ENCODE measurements at regions not wholly inside any gene's neighbourhood (a gene's known extent, or its start where the extent isn't known, plus 50 kb on each side); places are given as distances from the start of the nearest gene placed in this dataset.

DNA sequence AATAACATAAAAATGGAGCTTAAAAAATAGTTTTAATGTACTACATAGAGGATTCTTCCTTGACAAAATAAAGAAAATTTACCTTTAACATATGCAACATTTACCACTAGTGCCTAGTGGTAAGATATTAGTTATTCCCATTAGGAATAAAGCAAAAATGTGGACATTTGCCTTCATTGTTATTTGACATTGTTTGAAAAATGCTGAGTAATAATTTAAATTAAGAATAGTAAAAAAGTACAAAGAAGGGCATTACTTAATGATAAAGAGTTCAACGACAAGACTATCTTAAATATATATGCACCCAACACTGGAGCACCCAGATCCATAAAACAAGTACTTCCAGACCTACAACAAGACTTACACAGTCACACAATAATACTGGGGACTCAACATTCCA, 125.7 kb downstream of the POLR2M start:
- no peak for ATAC-seq (ENCODE audit: insufficient read depth, low read depth)
- no peak for DNase-seq

DNA sequence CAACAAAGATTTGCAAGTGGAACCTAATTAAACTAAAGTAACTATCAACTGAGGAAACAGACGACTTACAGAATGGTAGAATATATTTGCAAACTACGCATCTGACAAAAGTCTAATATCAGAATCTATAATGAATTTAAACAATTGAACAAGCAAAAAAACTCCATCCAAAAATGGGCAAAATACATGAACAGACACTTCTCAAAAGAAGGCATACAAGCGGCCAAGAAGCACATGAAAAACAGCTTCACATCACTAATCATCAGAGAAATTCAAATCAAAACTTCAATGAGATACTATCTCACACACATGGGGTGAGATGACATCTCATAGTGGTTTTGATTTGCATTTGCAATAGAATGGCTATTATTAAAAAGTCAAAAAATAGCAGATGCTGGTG, 128.6 kb downstream of the POLR2M start:
- no peaks in the 10 kb centered on the region for H3K9me3 ChIP-seq (ENCODE audit: insufficient read depth, low read length, severe bottlenecking)
- peaks cover 8% of the 10 kb centered on the region for H3K27me3 ChIP-seq (ENCODE audit: insufficient read depth, low read length, poor library complexity)
- no peak overlapping the region for H3K4me3 ChIP-seq (ENCODE audit: low read depth in 1 of 2, low read length in 2 of 2)
- TF ChIP-seq, protein P1, sequence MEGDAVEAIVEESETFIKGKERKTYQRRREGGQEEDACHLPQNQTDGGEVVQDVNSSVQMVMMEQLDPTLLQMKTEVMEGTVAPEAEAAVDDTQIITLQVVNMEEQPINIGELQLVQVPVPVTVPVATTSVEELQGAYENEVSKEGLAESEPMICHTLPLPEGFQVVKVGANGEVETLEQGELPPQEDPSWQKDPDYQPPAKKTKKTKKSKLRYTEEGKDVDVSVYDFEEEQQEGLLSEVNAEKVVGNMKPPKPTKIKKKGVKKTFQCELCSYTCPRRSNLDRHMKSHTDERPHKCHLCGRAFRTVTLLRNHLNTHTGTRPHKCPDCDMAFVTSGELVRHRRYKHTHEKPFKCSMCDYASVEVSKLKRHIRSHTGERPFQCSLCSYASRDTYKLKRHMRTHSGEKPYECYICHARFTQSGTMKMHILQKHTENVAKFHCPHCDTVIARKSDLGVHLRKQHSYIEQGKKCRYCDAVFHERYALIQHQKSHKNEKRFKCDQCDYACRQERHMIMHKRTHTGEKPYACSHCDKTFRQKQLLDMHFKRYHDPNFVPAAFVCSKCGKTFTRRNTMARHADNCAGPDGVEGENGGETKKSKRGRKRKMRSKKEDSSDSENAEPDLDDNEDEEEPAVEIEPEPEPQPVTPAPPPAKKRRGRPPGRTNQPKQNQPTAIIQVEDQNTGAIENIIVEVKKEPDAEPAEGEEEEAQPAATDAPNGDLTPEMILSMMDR (IDR thresholded peaks at IDR 0.05; ENCODE audit: borderline replicate concordance, extremely low read depth, low read length, poor library complexity, severe bottlenecking), result no peak
- TF ChIP-seq EZH2 (IDR thresholded peaks at IDR 0.05; ENCODE audit: borderline replicate concordance, low read depth, low read length, severe bottlenecking), result no peak
- no peak for DNase-seq
- no peak overlapping the region for H3K9ac ChIP-seq (ENCODE audit: low read depth, low read length)
- H3K79me2 ChIP-seq (ENCODE audit: insufficient read depth, low read length), result no peaks in the 10 kb centered on the region
- H3K4me2 ChIP-seq (ENCODE audit: insufficient read depth, low read length), result no peak overlapping the region
- no peak for ATAC-seq (ENCODE audit: insufficient read depth, low read depth)
- no peaks in the 10 kb centered on the region for H3K36me3 ChIP-seq (ENCODE audit: insufficient read depth, low read length)
- no peaks in the 10 kb centered on the region for H3K4me1 ChIP-seq (ENCODE audit: insufficient read depth, low read length)
- no peak overlapping the region for H2AFZ ChIP-seq (ENCODE audit: low read depth, low read length)
- H3K27ac ChIP-seq (ENCODE audit: low read length), result no peak overlapping the region
- no peaks in the 10 kb centered on the region for H4K20me1 ChIP-seq (ENCODE audit: insufficient read depth, low read length)

More for the DNA sequence above, 125.7 kb downstream of the POLR2M start:
- Histone ChIP-seq H3K79me2 (ENCODE audit: insufficient read depth, low read length) (no peaks in the 10 kb centered on the region), H3K36me3 (ENCODE audit: insufficient read depth, low read length) (no peaks in the 10 kb centered on the region), H3K27ac (ENCODE audit: low read length) (no peak overlapping the region), H3K4me3 (ENCODE audit: low read depth in 1 of 2, low read length in 2 of 2) (no peak overlapping the region), H3K9ac (ENCODE audit: low read depth, low read length) (no peak overlapping the region), H3K9me3 (ENCODE audit: insufficient read depth, low read length, severe bottlenecking) (no peaks in the 10 kb centered on the region), H3K4me2 (ENCODE audit: insufficient read depth, low read length) (no peak overlapping the region), H3K4me1 (ENCODE audit: insufficient read depth, low read length) (no peaks in the 10 kb centered on the region), H4K20me1 (ENCODE audit: insufficient read depth, low read length) (no peaks in the 10 kb centered on the region), H3K27me3 (ENCODE audit: insufficient read depth, low read length, poor library complexity) (peaks cover 8% of the 10 kb centered on the region), H2AFZ (ENCODE audit: low read depth, low read length) (no peak overlapping the region)
- TF ChIP-seq, protein P1 (IDR thresholded peaks at IDR 0.05; ENCODE audit: borderline replicate concordance, extremely low read depth, low read length, poor library complexity, severe bottlenecking), result no peak
- no peak for TF ChIP-seq EZH2 (IDR thresholded peaks at IDR 0.05; ENCODE audit: borderline replicate concordance, low read depth, low read length, severe bottlenecking)

DNA sequence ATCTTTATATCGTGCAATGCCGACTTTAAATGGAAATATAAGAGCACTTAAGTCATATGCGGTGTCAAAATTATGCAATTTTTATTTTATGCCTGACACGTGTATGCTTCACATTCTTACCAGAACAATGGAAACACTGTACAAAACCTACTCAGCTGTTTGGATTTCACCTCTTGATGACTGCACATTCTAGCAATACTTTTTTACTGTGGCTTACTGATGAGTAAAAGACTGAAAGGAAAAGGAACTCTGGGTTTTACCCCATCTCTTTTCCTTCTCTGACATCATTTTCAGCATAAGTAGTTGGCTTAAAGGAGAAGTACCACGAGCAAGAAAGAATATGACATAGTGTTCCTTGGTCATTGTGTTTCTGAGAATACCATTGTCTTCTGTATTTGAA, 142.8 kb downstream of the POLR2M start:
- Histone ChIP-seq H3K27ac (ENCODE audit: low read length) (no peak overlapping the region), H3K9ac (ENCODE audit: low read depth, low read length) (no peak overlapping the region), H3K4me3 (ENCODE audit: low read depth in 1 of 2, low read length in 2 of 2) (no peak overlapping the region), H3K4me2 (ENCODE audit: insufficient read depth, low read length) (no peak overlapping the region), H3K9me3 (ENCODE audit: insufficient read depth, low read length, severe bottlenecking) (no peaks in the 10 kb centered on the region), H3K4me1 (ENCODE audit: insufficient read depth, low read length) (no peaks in the 10 kb centered on the region), H3K36me3 (ENCODE audit: insufficient read depth, low read length) (no peaks in the 10 kb centered on the region), H3K27me3 (ENCODE audit: insufficient read depth, low read length, poor library complexity) (peaks cover 17% of the 10 kb centered on the region), H2AFZ (ENCODE audit: low read depth, low read length) (no peak overlapping the region), H3K79me2 (ENCODE audit: insufficient read depth, low read length) (no peaks in the 10 kb centered on the region), H4K20me1 (ENCODE audit: insufficient read depth, low read length) (no peaks in the 10 kb centered on the region)
- DNase-seq (no peak), ATAC-seq (ENCODE audit: insufficient read depth, low read depth) (no peak)
- TF ChIP-seq, protein P1 (IDR thresholded peaks at IDR 0.05; ENCODE audit: borderline replicate concordance, extremely low read depth, low read length, poor library complexity, severe bottlenecking), result no peak
- no peak for TF ChIP-seq EZH2 (IDR thresholded peaks at IDR 0.05; ENCODE audit: borderline replicate concordance, low read depth, low read length, severe bottlenecking)

DNA sequence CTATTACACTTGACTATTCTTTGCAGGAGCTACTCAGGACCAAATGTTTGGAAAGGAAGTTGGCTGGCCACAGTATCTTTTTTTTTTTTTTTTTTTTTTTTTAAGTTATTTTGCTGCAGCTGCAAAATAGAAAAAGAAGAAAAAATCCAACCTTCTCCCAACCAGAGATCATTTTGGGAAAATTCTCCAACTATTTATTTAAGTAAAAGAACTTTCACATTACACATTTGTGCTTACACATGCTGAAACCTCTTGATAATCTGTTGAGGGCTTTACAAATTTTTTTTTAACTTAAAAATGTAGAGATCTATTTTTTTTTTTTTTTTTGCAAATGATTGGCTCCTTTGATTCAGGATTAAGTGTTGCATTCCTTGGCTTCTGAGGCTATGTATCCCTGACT, 148.0 kb downstream of the POLR2M start:
- DNase-seq, result no peak
- Histone ChIP-seq H3K36me3 (ENCODE audit: insufficient read depth, low read length) (no peaks in the 10 kb centered on the region), H3K4me3 (ENCODE audit: low read depth in 1 of 2, low read length in 2 of 2) (no peak overlapping the region), H3K9me3 (ENCODE audit: insufficient read depth, low read length, severe bottlenecking) (no peaks in the 10 kb centered on the region), H3K9ac (ENCODE audit: low read depth, low read length) (no peak overlapping the region), H3K79me2 (ENCODE audit: insufficient read depth, low read length) (no peaks in the 10 kb centered on the region), H4K20me1 (ENCODE audit: insufficient read depth, low read length) (no peaks in the 10 kb centered on the region), H3K4me1 (ENCODE audit: insufficient read depth, low read length) (no peaks in the 10 kb centered on the region), H3K4me2 (ENCODE audit: insufficient read depth, low read length) (no peak overlapping the region), H2AFZ (ENCODE audit: low read depth, low read length) (no peak overlapping the region), H3K27ac (ENCODE audit: low read length) (no peak overlapping the region), H3K27me3 (ENCODE audit: insufficient read depth, low read length, poor library complexity) (peaks cover 17% of the 10 kb centered on the region)
- no peak for TF ChIP-seq EZH2 (IDR thresholded peaks at IDR 0.05; ENCODE audit: borderline replicate concordance, low read depth, low read length, severe bottlenecking)
- TF ChIP-seq, protein P1 (IDR thresholded peaks at IDR 0.05; ENCODE audit: borderline replicate concordance, extremely low read depth, low read length, poor library complexity, severe bottlenecking), result no peak
- ATAC-seq (ENCODE audit: insufficient read depth, low read depth), result no peak
